IgD-negative memory B cell (primary cell): ENCODE measurements at regions not wholly inside any gene's neighbourhood (a gene's known extent, or its start where the extent isn't known, plus 50 kb on each side); places are given as distances from the start of the nearest gene placed in this dataset.
A peak's percentile ranks its signal among the peaks of the same experiment; 100 is the strongest.

Experiments used
- H3K27ac Mint-ChIP-seq, 3 donors: one replicate each; pipeline ENCODE4 v1.8.0; 2020 to 2022; ENCODE audit warnings: mild to moderate bottlenecking in 3 of 3, mixed read lengths in 3 of 3, moderate library complexity in 1 of 3
- H3K27me3 Mint-ChIP-seq: one replicate; pipeline ENCODE4 v1.8.0; 2021; ENCODE audit warnings: mixed read lengths
- H3K36me3 Mint-ChIP-seq: one replicate; pipeline ENCODE4 v1.8.0; 2020; ENCODE audit warnings: mild to moderate bottlenecking, mixed read lengths
- H3K4me1 Mint-ChIP-seq, 3 donors: one replicate each; pipeline ENCODE4 v1.8.0; 2020 to 2022; ENCODE audit warnings: mixed read lengths in 3 of 3, mild to moderate bottlenecking in 1 of 3
- H3K4me3 Mint-ChIP-seq, 4 donors: one replicate each; pipeline ENCODE4 v1.8.0; 2020 to 2022; ENCODE audit warnings: mild to moderate bottlenecking in 4 of 4, mixed read lengths in 4 of 4, moderate library complexity in 3 of 4
- H3K9me3 Mint-ChIP-seq, 3 donors: one replicate each; pipeline ENCODE4 v1.8.0; 2020 to 2021; ENCODE audit warnings: mixed read lengths in 3 of 3, mild to moderate bottlenecking in 1 of 3

GRCh38 chr2:175462246-175462645, 280.7 kb upstream of the ATP5MC3 start:
- Mint-ChIP-seq H3K27me3 (no peaks in the 10 kb centered on the region), H3K9me3 (peaks cover 0 to 9% (median 5%) of the 10 kb centered on the region in 3 donors), H3K4me3 (no peak overlapping the region), H3K27ac (no peak overlapping the region), H3K36me3 (peaks cover 3% of the 10 kb centered on the region), H3K4me1 (no peaks in the 10 kb centered on the region)

GRCh38 chr2:175461839-175462238, 280.3 kb upstream of the ATP5MC3 start:
- Mint-ChIP-seq H3K4me1 (no peaks in the 10 kb centered on the region), H3K27me3 (no peaks in the 10 kb centered on the region), H3K27ac (no peak overlapping the region), H3K36me3 (peaks cover 3% of the 10 kb centered on the region), H3K4me3 (no peak overlapping the region), H3K9me3 (peaks cover 0 to 9% (median 5%) of the 10 kb centered on the region in 3 donors)

GRCh38 chr2:175457895-175458448, 276.5 kb upstream of the ATP5MC3 start:
- Mint-ChIP-seq H3K27ac (no peak overlapping the region), H3K4me3 (no peak overlapping the region), H3K4me1 (no peaks in the 10 kb centered on the region), H3K27me3 (no peaks in the 10 kb centered on the region), H3K9me3 (peaks cover 0 to 9% (median 3%) of the 10 kb centered on the region in 3 donors), H3K36me3 (peaks cover 3% of the 10 kb centered on the region)

GRCh38 chr2:175454953-175455389, 273.5 kb upstream of the ATP5MC3 start:
- Mint-ChIP-seq H3K27ac (no peak overlapping the region), H3K36me3 (no peaks in the 10 kb centered on the region), H3K4me1 (no peaks in the 10 kb centered on the region), H3K4me3 (no peak overlapping the region), H3K27me3 (no peaks in the 10 kb centered on the region), H3K9me3 (peaks cover 0 to 2% (median 0%) of the 10 kb centered on the region in 3 donors)

GRCh38 chr2:175450029-175450760, 268.7 kb upstream of the ATP5MC3 start:
- Mint-ChIP-seq H3K36me3 (no peaks in the 10 kb centered on the region), H3K27ac (no peak overlapping the region), H3K27me3 (no peaks in the 10 kb centered on the region), H3K4me1 (no peaks in the 10 kb centered on the region), H3K4me3 (no peak overlapping the region), H3K9me3 (no peaks in the 10 kb centered on the region)

GRCh38 chr2:175449616-175450015, 268.1 kb upstream of the ATP5MC3 start:
- Mint-ChIP-seq H3K9me3 (no peaks in the 10 kb centered on the region), H3K36me3 (no peaks in the 10 kb centered on the region), H3K4me3 (no peak overlapping the region), H3K27me3 (no peaks in the 10 kb centered on the region), H3K27ac (no peak overlapping the region), H3K4me1 (no peaks in the 10 kb centered on the region)

- Mint-ChIP-seq H3K27ac (no peak overlapping the region), H3K27me3 (peaks cover 3% of the 10 kb centered on the region), H3K4me1 (no peaks in the 10 kb centered on the region), H3K4me3 (no peak overlapping the region), H3K36me3 (no peaks in the 10 kb centered on the region), H3K9me3 (no peaks in the 10 kb centered on the region)
Measured at GRCh38 chr2:175446201-175446600, 264.7 kb upstream of the ATP5MC3 start.

GRCh38 chr2:175445281-175445680, 263.8 kb upstream of the ATP5MC3 start:
- H3K27me3 Mint-ChIP-seq, result peaks cover 3% of the 10 kb centered on the region
- H3K4me1 Mint-ChIP-seq, result no peaks in the 10 kb centered on the region
- H3K4me3 Mint-ChIP-seq, result no peak overlapping the region
- no peak overlapping the region for H3K27ac Mint-ChIP-seq
- no peaks in the 10 kb centered on the region for H3K9me3 Mint-ChIP-seq
- no peaks in the 10 kb centered on the region for H3K36me3 Mint-ChIP-seq

GRCh38 chr2:175442441-175442840, 260.9 kb upstream of the ATP5MC3 start:
- H3K27me3 Mint-ChIP-seq, result peaks cover 3% of the 10 kb centered on the region
- H3K4me3 Mint-ChIP-seq, result no peak overlapping the region
- H3K27ac Mint-ChIP-seq, result peak overlapping the region in 1 of 3 donors; percentile 23
- H3K36me3 Mint-ChIP-seq, result no peaks in the 10 kb centered on the region
- H3K4me1 Mint-ChIP-seq, result no peaks in the 10 kb centered on the region
- H3K9me3 Mint-ChIP-seq, result no peaks in the 10 kb centered on the region

GRCh38 chr2:175441181-175441761, 259.8 kb upstream of the ATP5MC3 start:
- H3K27ac Mint-ChIP-seq, result no peak overlapping the region
- H3K27me3 Mint-ChIP-seq, result peaks cover 3% of the 10 kb centered on the region
- H3K36me3 Mint-ChIP-seq, result no peaks in the 10 kb centered on the region
- H3K4me3 Mint-ChIP-seq, result no peak overlapping the region
- H3K4me1 Mint-ChIP-seq, result no peaks in the 10 kb centered on the region
- H3K9me3 Mint-ChIP-seq, result no peaks in the 10 kb centered on the region

- no peaks in the 10 kb centered on the region for H3K36me3 Mint-ChIP-seq
- H3K9me3 Mint-ChIP-seq, result peaks cover 0 to under 1% (median 0%) of the 10 kb centered on the region in 3 donors
Measured at GRCh38 chr2:175439416-175439815, 257.9 kb upstream of the ATP5MC3 start.

GRCh38 chr2:175437167-175437566, 255.7 kb upstream of the ATP5MC3 start:
- H3K36me3 Mint-ChIP-seq, result no peaks in the 10 kb centered on the region
- no peak overlapping the region for H3K4me3 Mint-ChIP-seq
- H3K9me3 Mint-ChIP-seq, result peaks cover 0 to 1% (median 0%) of the 10 kb centered on the region in 3 donors
- H3K27ac Mint-ChIP-seq, result no peak overlapping the region
- no peaks in the 10 kb centered on the region for H3K27me3 Mint-ChIP-seq
- H3K4me1 Mint-ChIP-seq, result no peaks in the 10 kb centered on the region

More at GRCh38 chr2:175439416-175439815, 257.9 kb upstream of the ATP5MC3 start:
- Mint-ChIP-seq H3K4me1 (no peaks in the 10 kb centered on the region), H3K4me3 (no peak overlapping the region), H3K27me3 (peaks cover 3% of the 10 kb centered on the region), H3K27ac (no peak overlapping the region)

GRCh38 chr2:175436076-175436475, 254.6 kb upstream of the ATP5MC3 start:
- Mint-ChIP-seq H3K36me3 (no peaks in the 10 kb centered on the region), H3K27ac (no peak overlapping the region), H3K27me3 (peaks cover 2% of the 10 kb centered on the region), H3K4me3 (no peak overlapping the region), H3K9me3 (peaks cover 0 to 1% (median 0%) of the 10 kb centered on the region in 3 donors), H3K4me1 (no peaks in the 10 kb centered on the region)

- Mint-ChIP-seq H3K4me1 (no peaks in the 10 kb centered on the region), H3K9me3 (peaks cover 0 to 1% (median 0%) of the 10 kb centered on the region in 3 donors)
Measured at GRCh38 chr2:175435012-175435411, 253.5 kb upstream of the ATP5MC3 start.

GRCh38 chr2:175432793-175433192, 251.3 kb upstream of the ATP5MC3 start:
- Mint-ChIP-seq H3K4me3 (no peak overlapping the region), H3K4me1 (no peaks in the 10 kb centered on the region), H3K36me3 (no peaks in the 10 kb centered on the region), H3K27me3 (peaks cover 2% of the 10 kb centered on the region), H3K9me3 (peaks cover 2 to 4% (median 3%) of the 10 kb centered on the region in 3 donors), H3K27ac (no peak overlapping the region)

More at GRCh38 chr2:175435012-175435411, 253.5 kb upstream of the ATP5MC3 start:
- Mint-ChIP-seq H3K36me3 (no peaks in the 10 kb centered on the region), H3K4me3 (no peak overlapping the region), H3K27ac (no peak overlapping the region), H3K27me3 (peaks cover 2% of the 10 kb centered on the region)
